ENCODE measurements at regions not wholly inside any gene's neighbourhood (a gene's known extent, or its start where the extent isn't known, plus 50 kb on each side); places are given as distances from the start of the nearest gene placed in this dataset.

- WGBS: 84% methylated on average over 8 of the region's 8 CpGs
- Histone ChIP-seq H3K27ac (replicated peaks in 1 of 4) (no peak overlapping the region), H3K4me3 (no peak overlapping the region), H3K9me3 (no peaks in the 10 kb centered on the region), H3K27me3 (no peaks in the 10 kb centered on the region), H3K36me3 (no peaks in the 10 kb centered on the region), H3K4me1 (no peaks in the 10 kb centered on the region)
- DNase-seq (ENCODE audit: extremely low spot score): no peak
- intact Hi-C loops (cut with DNase I): no loop called here
- TF ChIP-seq EP300 (IDR thresholded peaks at IDR 0.05) (no peak), POLR2A (IDR thresholded peaks at IDR 0.05; ENCODE audit: low read depth) (no peak), POLR2AphosphoS5 (IDR thresholded peaks at IDR 0.05) (no peak)
- TF ChIP-seq, protein P1, sequence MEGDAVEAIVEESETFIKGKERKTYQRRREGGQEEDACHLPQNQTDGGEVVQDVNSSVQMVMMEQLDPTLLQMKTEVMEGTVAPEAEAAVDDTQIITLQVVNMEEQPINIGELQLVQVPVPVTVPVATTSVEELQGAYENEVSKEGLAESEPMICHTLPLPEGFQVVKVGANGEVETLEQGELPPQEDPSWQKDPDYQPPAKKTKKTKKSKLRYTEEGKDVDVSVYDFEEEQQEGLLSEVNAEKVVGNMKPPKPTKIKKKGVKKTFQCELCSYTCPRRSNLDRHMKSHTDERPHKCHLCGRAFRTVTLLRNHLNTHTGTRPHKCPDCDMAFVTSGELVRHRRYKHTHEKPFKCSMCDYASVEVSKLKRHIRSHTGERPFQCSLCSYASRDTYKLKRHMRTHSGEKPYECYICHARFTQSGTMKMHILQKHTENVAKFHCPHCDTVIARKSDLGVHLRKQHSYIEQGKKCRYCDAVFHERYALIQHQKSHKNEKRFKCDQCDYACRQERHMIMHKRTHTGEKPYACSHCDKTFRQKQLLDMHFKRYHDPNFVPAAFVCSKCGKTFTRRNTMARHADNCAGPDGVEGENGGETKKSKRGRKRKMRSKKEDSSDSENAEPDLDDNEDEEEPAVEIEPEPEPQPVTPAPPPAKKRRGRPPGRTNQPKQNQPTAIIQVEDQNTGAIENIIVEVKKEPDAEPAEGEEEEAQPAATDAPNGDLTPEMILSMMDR (IDR thresholded peaks at IDR 0.05): no peak
Measured at GRCh38 chr14:100972118-100972897, 68.8 kb upstream of the RTL1 start.

- no peaks in the 10 kb centered on the region for H3K9me3 ChIP-seq
- no peaks in the 10 kb centered on the region for H3K4me1 ChIP-seq
- 86% methylated on average over 2 of the region's 2 CpGs for WGBS
- no peak overlapping the region for H3K4me3 ChIP-seq
- intact Hi-C loops (cut with DNase I): loop anchor here (5.0 kb wide), 1 partner anchor 533 kb away; no protein-coding TSS in a partner anchor
- no peak overlapping the region for H3K27ac ChIP-seq (replicated peaks in 1 of 4)
- H3K27me3 ChIP-seq: no peaks in the 10 kb centered on the region
- H3K36me3 ChIP-seq: no peaks in the 10 kb centered on the region
- no peak for DNase-seq (ENCODE audit: extremely low spot score)
- no peak for TF ChIP-seq POLR2A (IDR thresholded peaks at IDR 0.05; ENCODE audit: low read depth)
- no peak for TF ChIP-seq POLR2AphosphoS5 (IDR thresholded peaks at IDR 0.05)
- TF ChIP-seq, protein P1 (IDR thresholded peaks at IDR 0.05): no peak
- TF ChIP-seq EP300 (IDR thresholded peaks at IDR 0.05): no peak
Measured at GRCh38 chr14:100975671-100976070, 72.1 kb upstream of the RTL1 start.

DNA sequence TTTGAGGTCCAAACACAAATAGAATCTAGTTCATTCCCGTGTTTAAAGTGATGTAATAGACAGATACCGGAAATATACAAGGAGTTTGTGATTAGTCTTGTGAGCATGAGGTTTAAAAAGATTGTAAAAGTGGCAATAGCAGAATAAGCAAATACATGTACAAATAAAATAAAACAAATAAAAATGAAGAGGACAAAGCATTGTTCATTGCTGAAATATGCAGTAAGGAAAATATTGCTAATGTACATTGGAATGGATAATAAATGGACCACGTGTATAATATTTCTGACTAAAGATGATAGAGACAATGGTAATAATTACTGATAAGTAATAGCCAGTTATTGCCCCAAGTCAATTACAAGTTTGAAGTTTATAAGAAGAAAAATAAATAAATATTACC, 75.6 kb upstream of the RTL1 start:
- Histone ChIP-seq H3K27ac (replicated peaks in 1 of 4) (no peak overlapping the region), H3K4me1 (no peaks in the 10 kb centered on the region), H3K4me3 (no peak overlapping the region), H3K27me3 (no peaks in the 10 kb centered on the region), H3K9me3 (no peaks in the 10 kb centered on the region), H3K36me3 (no peaks in the 10 kb centered on the region)
- no peak for DNase-seq (ENCODE audit: extremely low spot score)
- intact Hi-C loops (cut with DNase I): loop anchor here (5.0 kb wide), 1 partner anchor 537 kb away; no protein-coding TSS in a partner anchor
- no peak for TF ChIP-seq EP300 (IDR thresholded peaks at IDR 0.05)
- TF ChIP-seq POLR2AphosphoS5 (IDR thresholded peaks at IDR 0.05): no peak
- TF ChIP-seq POLR2A (IDR thresholded peaks at IDR 0.05; ENCODE audit: low read depth): no peak
- TF ChIP-seq, protein P1 (IDR thresholded peaks at IDR 0.05): no peak
- 74% methylated on average over 3 of the region's 3 CpGs for WGBS

GRCh38 chr14:100979780-100980179, 76.3 kb upstream of the RTL1 start:
- H3K27me3 ChIP-seq: no peaks in the 10 kb centered on the region
- no peak for DNase-seq (ENCODE audit: extremely low spot score)
- no peak overlapping the region for H3K4me3 ChIP-seq
- WGBS: 67% methylated on average over 3 of the region's 3 CpGs
- no peaks in the 10 kb centered on the region for H3K36me3 ChIP-seq
- H3K9me3 ChIP-seq: no peaks in the 10 kb centered on the region
- no peak overlapping the region for H3K27ac ChIP-seq (replicated peaks in 1 of 4)
- no peaks in the 10 kb centered on the region for H3K4me1 ChIP-seq
- TF ChIP-seq, protein P1 (IDR thresholded peaks at IDR 0.05): no peak
- intact Hi-C loops (cut with DNase I): loop anchor here (5.0 kb wide), 1 partner anchor 537 kb away; no protein-coding TSS in a partner anchor

DNA sequence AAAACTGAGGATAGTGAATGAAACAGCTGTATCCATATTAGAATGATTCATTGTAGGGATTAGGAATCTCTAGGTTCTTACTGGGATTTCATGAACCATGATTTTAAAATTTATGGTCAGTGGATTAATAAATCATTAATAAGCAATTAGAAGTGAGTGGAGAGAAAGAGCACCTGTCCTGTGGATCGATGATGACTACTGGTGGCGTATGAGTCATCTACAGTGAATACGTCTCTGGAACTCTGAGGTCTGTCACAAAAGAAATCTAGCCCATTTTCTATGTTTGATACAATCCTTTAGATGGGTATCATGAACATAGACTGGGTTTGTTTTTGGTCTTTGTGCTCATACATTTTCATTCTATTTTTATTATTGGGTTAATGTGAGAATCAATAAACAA, 77.3 kb upstream of the RTL1 start:
- no peak overlapping the region for H3K4me3 ChIP-seq
- no peaks in the 10 kb centered on the region for H3K36me3 ChIP-seq
- intact Hi-C loops (cut with DNase I): no loop called here
- no peaks in the 10 kb centered on the region for H3K9me3 ChIP-seq
- WGBS: 83% methylated on average over 3 of the region's 3 CpGs
- TF ChIP-seq EP300 (IDR thresholded peaks at IDR 0.05) (no peak), POLR2AphosphoS5 (IDR thresholded peaks at IDR 0.05) (no peak), POLR2A (IDR thresholded peaks at IDR 0.05; ENCODE audit: low read depth) (no peak)
- TF ChIP-seq, protein P1 (IDR thresholded peaks at IDR 0.05): no peak
- no peaks in the 10 kb centered on the region for H3K27me3 ChIP-seq
- no peak for DNase-seq (ENCODE audit: extremely low spot score)
- H3K4me1 ChIP-seq: no peaks in the 10 kb centered on the region
- no peak overlapping the region for H3K27ac ChIP-seq (replicated peaks in 1 of 4)
